ENCODE measurements at regions not wholly inside any gene's neighbourhood (a gene's known extent, or its start where the extent isn't known, plus 50 kb on each side); places are given as distances from the start of the nearest gene placed in this dataset.
A peak's percentile ranks its signal among the peaks of the same experiment; 100 is the strongest.

- Histone ChIP-seq H3K4me1 (no peaks in the 10 kb centered on the region), H3K27me3 (no peaks in the 10 kb centered on the region), H3K9me3 (no peaks in the 10 kb centered on the region), H3K36me3 (replicated peaks in 1 of 2; ENCODE audit: insufficient read depth in 1 of 2, low read depth in 2 of 2) (no peaks in the 10 kb centered on the region), H3K4me3 (no peak overlapping the region), H3K27ac (no peak overlapping the region)
- WGBS, 2 donors: 13 to 24% methylated on average over 1 of the region's 1 CpG
- intact Hi-C loops (cut with DNase I): no loop called here
- no peak for TF ChIP-seq POLR2A (IDR thresholded peaks at IDR 0.05)
- no peak for TF ChIP-seq CTCF (IDR thresholded peaks at IDR 0.05)
- ATAC-seq: no peak
- DNase-seq: no peak
Observed at GRCh38 chr10:53233749-53234148, 461.2 kb upstream of the MBL2 start.

GRCh38 chr10:53230651-53231050, 458.1 kb upstream of the MBL2 start:
- WGBS, 2 donors: 43 to 47% methylated on average over 2 of the region's 2 CpGs
- TF ChIP-seq CTCF (IDR thresholded peaks at IDR 0.05): no peak
- TF ChIP-seq POLR2A (IDR thresholded peaks at IDR 0.05): no peak
- DNase-seq (no peak), ATAC-seq (no peak)
- Histone ChIP-seq H3K4me3 (no peak overlapping the region), H3K9me3 (no peaks in the 10 kb centered on the region), H3K27me3 (no peaks in the 10 kb centered on the region), H3K36me3 (replicated peaks in 1 of 2; ENCODE audit: insufficient read depth in 1 of 2, low read depth in 2 of 2) (no peaks in the 10 kb centered on the region), H3K27ac (no peak overlapping the region), H3K4me1 (no peaks in the 10 kb centered on the region)
- intact Hi-C loops (cut with DNase I): no loop called here

- H3K4me1 ChIP-seq: no peaks in the 10 kb centered on the region
- no peaks in the 10 kb centered on the region for H3K27me3 ChIP-seq
- DNase-seq (no peak), ATAC-seq (no peak)
- TF ChIP-seq CTCF (IDR thresholded peaks at IDR 0.05): no peak
- no peak for TF ChIP-seq POLR2A (IDR thresholded peaks at IDR 0.05)
- WGBS, 2 donors: 90 to 91% methylated on average over 2 of the region's 2 CpGs
- H3K9me3 ChIP-seq: no peaks in the 10 kb centered on the region
- H3K27ac ChIP-seq: no peak overlapping the region
- no peak overlapping the region for H3K4me3 ChIP-seq
- no peaks in the 10 kb centered on the region for H3K36me3 ChIP-seq (replicated peaks in 1 of 2; ENCODE audit: insufficient read depth in 1 of 2, low read depth in 2 of 2)
- intact Hi-C loops (cut with DNase I): no loop called here
Observed at GRCh38 chr10:53223851-53224250, 451.3 kb upstream of the MBL2 start.

- H3K9me3 ChIP-seq: no peaks in the 10 kb centered on the region
- no peak for ATAC-seq
- no peak for TF ChIP-seq POLR2A (IDR thresholded peaks at IDR 0.05)
- no peak for TF ChIP-seq CTCF (IDR thresholded peaks at IDR 0.05)
- intact Hi-C loops (cut with DNase I): no loop called here
- no peak for DNase-seq
- no peak overlapping the region for H3K27ac ChIP-seq
- H3K4me1 ChIP-seq: no peaks in the 10 kb centered on the region
- H3K36me3 ChIP-seq (replicated peaks in 1 of 2; ENCODE audit: insufficient read depth in 1 of 2, low read depth in 2 of 2): no peaks in the 10 kb centered on the region
- WGBS, 2 donors: 73 to 80% methylated on average over 3 to 5 of the region's 5 CpGs
- H3K4me3 ChIP-seq: no peak overlapping the region
- no peaks in the 10 kb centered on the region for H3K27me3 ChIP-seq
Observed at GRCh38 chr10:53222806-53223205, 450.2 kb upstream of the MBL2 start.

- 36 to 40% methylated on average over 8 of the region's 8 CpGs for WGBS, 2 donors
- ATAC-seq (no peak), DNase-seq (no peak)
- intact Hi-C loops (cut with DNase I): no loop called here
- no peaks in the 10 kb centered on the region for H3K4me1 ChIP-seq
- TF ChIP-seq POLR2A (IDR thresholded peaks at IDR 0.05) (no peak), CTCF (IDR thresholded peaks at IDR 0.05) (peak in 5 of 7 experiments; percentile 11 to 36 (median 20))
- no peak overlapping the region for H3K27ac ChIP-seq
- no peaks in the 10 kb centered on the region for H3K36me3 ChIP-seq (replicated peaks in 1 of 2; ENCODE audit: insufficient read depth in 1 of 2, low read depth in 2 of 2)
- H3K27me3 ChIP-seq: no peaks in the 10 kb centered on the region
- no peak overlapping the region for H3K4me3 ChIP-seq
- no peaks in the 10 kb centered on the region for H3K9me3 ChIP-seq
Observed at GRCh38 chr10:53209944-53210611, 437.5 kb upstream of the MBL2 start.
